DOHH2 (cell line): ENCODE measurements at regions not wholly inside any gene's neighbourhood (a gene's known extent, or its start where the extent isn't known, plus 50 kb on each side); places are given as distances from the start of the nearest gene placed in this dataset.

Experiments used
- H3F3A ChIP-seq: fragments of 200-600 bp; sonication (generic), shearing (Covaris generic); 2 replicates; pipeline ENCODE4 v1.6.0; 2016; ENCODE audit warnings: antibody characterized with exemption, mild to moderate bottlenecking; ENCODE audit not compliant: control insufficient read depth, insufficient read depth
- H3K27ac ChIP-seq: fragments of 200-600 bp; sonication (generic); 2 replicates; pipeline ENCODE4 v1.5.1; 2014; ENCODE audit warnings: low read depth, mild to moderate bottlenecking, low read length, moderate library complexity
- H3K27me3 ChIP-seq: fragments of 200-600 bp; sonication (generic); 2 replicates; pipeline ENCODE4 v1.6.1; 2014; ENCODE audit warnings: mild to moderate bottlenecking, low read length, mixed read lengths; ENCODE audit not compliant: control insufficient read depth
- H3K36me3 ChIP-seq: fragments of 200-600 bp; sonication (generic); 2 replicates; pipeline ENCODE4 v1.6.1; 2014; ENCODE audit warnings: mild to moderate bottlenecking, low read length, moderate library complexity, mixed read lengths; ENCODE audit not compliant: control insufficient read depth
- H3K4me1 ChIP-seq: fragments of 200-600 bp; sonication (generic); 2 replicates; pipeline ENCODE4 v1.6.1; 2014; ENCODE audit warnings: mild to moderate bottlenecking, low read length, mixed read lengths; ENCODE audit not compliant: control insufficient read depth
- H3K4me2 ChIP-seq: fragments of 200-600 bp; sonication (generic); 2 replicates; pipeline ENCODE4 v1.6.0; 2014; ENCODE audit warnings: mild to moderate bottlenecking, low read length, moderate library complexity
- H3K4me3 ChIP-seq: fragments of 200-600 bp; sonication (generic); 2 replicates; pipeline ENCODE4 v1.5.1; 2014; ENCODE audit warnings: mild to moderate bottlenecking, low read length, mixed read lengths
- H3K79me2 ChIP-seq: fragments of 200-600 bp; sonication (generic); 2 replicates; pipeline ENCODE4 v1.6.1; 2014; ENCODE audit warnings: mild to moderate bottlenecking, low read length, mixed read lengths; ENCODE audit not compliant: control insufficient read depth
- H3K9me2 ChIP-seq: fragments of 200-600 bp; sonication (generic); replicated peaks from 2 replicates; pipeline ENCODE4 v1.6.1; 2014; ENCODE audit warnings: mild to moderate bottlenecking, low read length, mixed read lengths; ENCODE audit not compliant: control insufficient read depth
- H3K9me3 ChIP-seq: fragments of 200-600 bp; sonication (generic); 2 replicates; pipeline ENCODE4 v1.6.1; 2014; ENCODE audit warnings: antibody characterized with exemption, low read length, mixed read lengths; ENCODE audit not compliant: control insufficient read depth, insufficient read depth
- H4K20me1 ChIP-seq: fragments of 200-600 bp; sonication (generic); 2 replicates; pipeline ENCODE4 v1.6.0; 2014; ENCODE audit warnings: low read depth, mild to moderate bottlenecking, antibody characterized with exemption, low read length, moderate library complexity; ENCODE audit not compliant: control insufficient read depth, insufficient read depth
- CTCF ChIP-seq: fragments of 200-600 bp; sonication (generic); IDR thresholded peaks from one replicate; pipeline ENCODE4 v1.5.1; 2014; ENCODE audit warnings: antibody characterized with exemption, mild to moderate bottlenecking, low read depth, low read length; ENCODE audit not compliant: poor library complexity, severe bottlenecking
- EZH2phosphoT487 ChIP-seq: fragments of 200-600 bp; sonication (generic); IDR thresholded peaks from 2 replicates; pipeline ENCODE4 v1.6.1; 2017; ENCODE audit warnings: borderline replicate concordance, mild to moderate bottlenecking, antibody characterized with exemption, low read length, moderate library complexity, mixed read lengths

GRCh38 chr12:114850661-114851275, 166.8 kb upstream of the TBX3 start:
- Histone ChIP-seq H4K20me1 (no peaks in the 10 kb centered on the region), H3F3A (no peaks in the 10 kb centered on the region), H3K9me3 (no peaks in the 10 kb centered on the region; the same call in 1 of the 2 replicates), H3K9me2 (no peaks in the 10 kb centered on the region), H3K36me3 (no peaks in the 10 kb centered on the region), H3K27ac (no peak overlapping the region), H3K4me1 (no peaks in the 10 kb centered on the region), H3K79me2 (no peaks in the 10 kb centered on the region), H3K4me3 (no peak overlapping the region), H3K4me2 (no peak overlapping the region), H3K27me3 (no peaks in the 10 kb centered on the region)
- TF ChIP-seq EZH2phosphoT487, result no peak

- Histone ChIP-seq H3K4me3 (no peak overlapping the region), H3K27me3 (no peaks in the 10 kb centered on the region), H3F3A (no peaks in the 10 kb centered on the region), H3K4me1 (no peaks in the 10 kb centered on the region), H3K4me2 (no peak overlapping the region), H3K36me3 (no peaks in the 10 kb centered on the region), H3K9me2 (no peaks in the 10 kb centered on the region), H3K9me3 (no peaks in the 10 kb centered on the region), H4K20me1 (no peaks in the 10 kb centered on the region), H3K79me2 (no peaks in the 10 kb centered on the region), H3K27ac (no peak overlapping the region)
- no peak for TF ChIP-seq EZH2phosphoT487
- TF ChIP-seq CTCF, result no peak
Measured at GRCh38 chr12:114848666-114849065, 164.7 kb upstream of the TBX3 start.

GRCh38 chr12:114847441-114848035, 163.6 kb upstream of the TBX3 start:
- no peaks in the 10 kb centered on the region for H3K9me2 ChIP-seq
- no peaks in the 10 kb centered on the region for H3F3A ChIP-seq
- H3K79me2 ChIP-seq, result no peaks in the 10 kb centered on the region
- no peaks in the 10 kb centered on the region for H3K36me3 ChIP-seq
- no peaks in the 10 kb centered on the region for H4K20me1 ChIP-seq
- H3K4me2 ChIP-seq, result no peak overlapping the region
- no peaks in the 10 kb centered on the region for H3K9me3 ChIP-seq
- H3K4me3 ChIP-seq, result no peak overlapping the region
- no peaks in the 10 kb centered on the region for H3K4me1 ChIP-seq
- no peaks in the 10 kb centered on the region for H3K27me3 ChIP-seq
- no peak overlapping the region for H3K27ac ChIP-seq
- TF ChIP-seq CTCF (no peak), EZH2phosphoT487 (no peak)

GRCh38 chr12:114846771-114847170, 162.8 kb upstream of the TBX3 start:
- H3K36me3 ChIP-seq, result no peaks in the 10 kb centered on the region
- H3K9me3 ChIP-seq, result no peaks in the 10 kb centered on the region
- H3K27me3 ChIP-seq, result no peaks in the 10 kb centered on the region
- H3K4me1 ChIP-seq, result no peaks in the 10 kb centered on the region
- H3K9me2 ChIP-seq, result no peaks in the 10 kb centered on the region
- no peak for TF ChIP-seq EZH2phosphoT487
- TF ChIP-seq CTCF, result no peak
- H3K4me2 ChIP-seq, result no peak overlapping the region
- no peaks in the 10 kb centered on the region for H4K20me1 ChIP-seq
- H3F3A ChIP-seq, result no peaks in the 10 kb centered on the region
- no peak overlapping the region for H3K4me3 ChIP-seq
- no peaks in the 10 kb centered on the region for H3K79me2 ChIP-seq
- no peak overlapping the region for H3K27ac ChIP-seq
